Mononuclear cell (primary cell): ENCODE measurements at regions not wholly inside any gene's neighbourhood (a gene's known extent, or its start where the extent isn't known, plus 50 kb on each side); places are given as distances from the start of the nearest gene placed in this dataset.
"Not testable (repeated sequence)": the region's sequence is repeated elsewhere in the genome, so short reads cannot be mapped to it uniquely, and the experiment has no call there.

Experiments used
- H3K27me3 ChIP-seq: 2 replicates; pipeline ENCODE4 v1.6.0; 2011; ENCODE audit warnings: low read length, control low read depth; ENCODE audit not compliant: insufficient read depth
- H3K4me1 ChIP-seq: 2 replicates; pipeline ENCODE4 v1.5.1; 2011; ENCODE audit warnings: mild to moderate bottlenecking, low read length, control low read depth; ENCODE audit not compliant: insufficient read depth
- H3K4me3 ChIP-seq: 2 replicates; pipeline ENCODE4 v1.5.1; 2011; ENCODE audit warnings: mild to moderate bottlenecking, low read length, moderate library complexity
- H3K9me3 ChIP-seq: 2 replicates; pipeline ENCODE4 v1.5.1; 2011; ENCODE audit warnings: low read depth, mild to moderate bottlenecking, control low read depth, low read length

GRCh38 chr9:109616571-109617120 lies 118.5 kb upstream of the PTPN3 start:
- no peak overlapping the region for H3K4me3 ChIP-seq
- no peaks in the 10 kb centered on the region for H3K4me1 ChIP-seq
- H3K27me3 ChIP-seq: peaks cover 3% of the 10 kb centered on the region
- no peaks in the 10 kb centered on the region for H3K9me3 ChIP-seq

- Histone ChIP-seq H3K4me1 (no peaks in the 10 kb centered on the region), H3K9me3 (no peaks in the 10 kb centered on the region), H3K27me3 (peaks cover 3% of the 10 kb centered on the region), H3K4me3 (no peak overlapping the region)
Observed at GRCh38 chr9:109619310-109619709, 121.2 kb upstream of the PTPN3 start.

GRCh38 chr9:109624143-109624542 lies 126.0 kb upstream of the PTPN3 start:
- H3K4me1 ChIP-seq: no peaks in the 10 kb centered on the region
- H3K9me3 ChIP-seq: no peaks in the 10 kb centered on the region
- no peak overlapping the region for H3K4me3 ChIP-seq
- peaks cover 3% of the 10 kb centered on the region for H3K27me3 ChIP-seq

- H3K4me1 ChIP-seq: no peaks in the 10 kb centered on the region
- no peak overlapping the region for H3K4me3 ChIP-seq
- peaks cover 3% of the 10 kb centered on the region for H3K27me3 ChIP-seq
Observed at GRCh38 chr9:109624896-109625295, 126.8 kb upstream of the PTPN3 start.

GRCh38 chr9:109627042-109627441 lies 128.9 kb upstream of the PTPN3 start:
- Histone ChIP-seq H3K4me1 (no peaks in the 10 kb centered on the region), H3K4me3 (no peak overlapping the region), H3K27me3 (no peaks in the 10 kb centered on the region)

More at GRCh38 chr9:109624896-109625295, 126.8 kb upstream of the PTPN3 start:
- H3K9me3 ChIP-seq: no peaks in the 10 kb centered on the region

GRCh38 chr9:109629615-109630014 lies 131.5 kb upstream of the PTPN3 start:
- H3K9me3 ChIP-seq: no peaks in the 10 kb centered on the region

More at GRCh38 chr9:109627042-109627441, 128.9 kb upstream of the PTPN3 start:
- H3K9me3 ChIP-seq: no peaks in the 10 kb centered on the region

GRCh38 chr9:109632817-109633216 lies 134.7 kb upstream of the PTPN3 start:
- Histone ChIP-seq H3K9me3 (no peaks in the 10 kb centered on the region), H3K4me3 (no peak overlapping the region), H3K27me3 (peaks cover 13% of the 10 kb centered on the region), H3K4me1 (no peaks in the 10 kb centered on the region)

More at GRCh38 chr9:109629615-109630014, 131.5 kb upstream of the PTPN3 start:
- Histone ChIP-seq H3K27me3 (peaks cover 3% of the 10 kb centered on the region), H3K4me3 (no peak overlapping the region), H3K4me1 (no peaks in the 10 kb centered on the region)

GRCh38 chr9:109639674-109640579 lies 140.1 kb upstream of the PALM2AKAP2 start:
- H3K27me3 ChIP-seq: peaks cover 55% of the 10 kb centered on the region
- no peak overlapping the region for H3K4me3 ChIP-seq
- H3K4me1 ChIP-seq: no peaks in the 10 kb centered on the region
- H3K9me3 ChIP-seq: no peaks in the 10 kb centered on the region

- H3K9me3 ChIP-seq: no peaks in the 10 kb centered on the region
- H3K4me1 ChIP-seq: no peaks in the 10 kb centered on the region
- H3K4me3 ChIP-seq: no peak overlapping the region
- peaks cover 55% of the 10 kb centered on the region for H3K27me3 ChIP-seq
Observed at GRCh38 chr9:109640580-109641371, 139.2 kb upstream of the PALM2AKAP2 start.

- H3K4me1 ChIP-seq: no peaks in the 10 kb centered on the region
- peaks cover 50% of the 10 kb centered on the region for H3K27me3 ChIP-seq
- no peak overlapping the region for H3K4me3 ChIP-seq
Observed at GRCh38 chr9:109641372-109641659, 138.7 kb upstream of the PALM2AKAP2 start.

GRCh38 chr9:109652112-109652511 lies 127.9 kb upstream of the PALM2AKAP2 start:
- no peaks in the 10 kb centered on the region for H3K27me3 ChIP-seq
- no peaks in the 10 kb centered on the region for H3K4me1 ChIP-seq
- no peaks in the 10 kb centered on the region for H3K9me3 ChIP-seq
- no peak overlapping the region for H3K4me3 ChIP-seq

More at GRCh38 chr9:109641372-109641659, 138.7 kb upstream of the PALM2AKAP2 start:
- no peaks in the 10 kb centered on the region for H3K9me3 ChIP-seq

GRCh38 chr9:109652971-109653370 lies 127.0 kb upstream of the PALM2AKAP2 start:
- Histone ChIP-seq H3K9me3 (no peaks in the 10 kb centered on the region), H3K27me3 (no peaks in the 10 kb centered on the region), H3K4me3 (no peak overlapping the region), H3K4me1 (no peaks in the 10 kb centered on the region)

- H3K9me3 ChIP-seq: no peaks in the 10 kb centered on the region
- H3K27me3 ChIP-seq: no peaks in the 10 kb centered on the region
- H3K4me3 ChIP-seq: no peak overlapping the region
- H3K4me1 ChIP-seq: no peaks in the 10 kb centered on the region
Observed at GRCh38 chr9:109653470-109653869, 126.5 kb upstream of the PALM2AKAP2 start.

GRCh38 chr9:109663978-109664377 lies 116.0 kb upstream of the PALM2AKAP2 start:
- not testable (repeated sequence) for H3K9me3 ChIP-seq, H3K27me3 ChIP-seq, H3K4me1 ChIP-seq, H3K4me3 ChIP-seq

- not testable (repeated sequence) for H3K4me1 ChIP-seq, H3K4me3 ChIP-seq, H3K9me3 ChIP-seq, H3K27me3 ChIP-seq
Observed at GRCh38 chr9:109665736-109666135, 114.3 kb upstream of the PALM2AKAP2 start.
